ENCODE measurements at regions not wholly inside any gene's neighbourhood (a gene's known extent, or its start where the extent isn't known, plus 50 kb on each side); places are given as distances from the start of the nearest gene placed in this dataset.

DNA sequence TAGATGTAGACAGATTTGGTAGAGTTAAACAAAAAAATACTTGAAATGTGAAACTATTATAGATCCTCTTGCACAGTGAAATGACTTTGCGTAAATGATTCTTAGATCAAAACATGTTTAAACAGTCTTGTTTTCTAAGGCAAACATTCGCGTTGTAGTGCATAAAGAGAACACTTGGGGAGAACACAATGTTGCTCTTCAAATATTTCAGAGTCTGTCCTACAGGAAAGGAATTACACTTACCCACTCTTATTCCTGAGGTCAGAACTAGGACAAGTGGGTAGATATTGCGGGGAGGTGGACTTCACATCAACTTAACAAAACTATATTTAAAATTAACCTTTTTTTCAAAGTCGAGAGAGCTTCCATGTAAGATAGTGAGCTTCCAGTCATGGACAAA lies 183.5 kb upstream of the PCSK2 start:
- TF ChIP-seq, protein P1, sequence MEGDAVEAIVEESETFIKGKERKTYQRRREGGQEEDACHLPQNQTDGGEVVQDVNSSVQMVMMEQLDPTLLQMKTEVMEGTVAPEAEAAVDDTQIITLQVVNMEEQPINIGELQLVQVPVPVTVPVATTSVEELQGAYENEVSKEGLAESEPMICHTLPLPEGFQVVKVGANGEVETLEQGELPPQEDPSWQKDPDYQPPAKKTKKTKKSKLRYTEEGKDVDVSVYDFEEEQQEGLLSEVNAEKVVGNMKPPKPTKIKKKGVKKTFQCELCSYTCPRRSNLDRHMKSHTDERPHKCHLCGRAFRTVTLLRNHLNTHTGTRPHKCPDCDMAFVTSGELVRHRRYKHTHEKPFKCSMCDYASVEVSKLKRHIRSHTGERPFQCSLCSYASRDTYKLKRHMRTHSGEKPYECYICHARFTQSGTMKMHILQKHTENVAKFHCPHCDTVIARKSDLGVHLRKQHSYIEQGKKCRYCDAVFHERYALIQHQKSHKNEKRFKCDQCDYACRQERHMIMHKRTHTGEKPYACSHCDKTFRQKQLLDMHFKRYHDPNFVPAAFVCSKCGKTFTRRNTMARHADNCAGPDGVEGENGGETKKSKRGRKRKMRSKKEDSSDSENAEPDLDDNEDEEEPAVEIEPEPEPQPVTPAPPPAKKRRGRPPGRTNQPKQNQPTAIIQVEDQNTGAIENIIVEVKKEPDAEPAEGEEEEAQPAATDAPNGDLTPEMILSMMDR (IDR thresholded peaks at IDR 0.05; ENCODE audit: low read depth, low read length), result no peak
- no peak for DNase-seq (ENCODE audit: low read depth, low spot score)
- in situ Hi-C loops (cut with HindIII; ENCODE audit: low sequenced_read_pairs), result no loop called here
- no peak overlapping the region for H3K4me3 ChIP-seq (ENCODE audit: low read depth, low read length)

DNA sequence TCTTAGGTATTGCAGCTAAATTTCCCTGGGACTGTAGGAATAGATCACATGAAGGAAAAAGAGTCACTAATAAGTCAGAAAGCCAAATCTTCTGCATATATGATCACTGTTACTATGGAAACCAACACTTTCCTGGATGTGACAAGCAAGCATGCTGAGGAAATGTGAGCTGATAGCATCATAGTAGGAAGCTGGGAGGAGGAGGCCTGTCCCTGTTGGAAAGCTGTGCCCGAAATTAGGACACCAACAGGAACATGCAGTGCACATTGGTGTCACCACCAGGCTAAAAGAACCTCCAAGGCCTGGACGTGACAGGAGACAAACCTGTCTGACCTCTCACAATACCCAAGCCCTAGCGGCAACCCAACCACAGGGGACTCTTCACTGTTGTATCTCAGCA lies 181.9 kb upstream of the PCSK2 start:
- H3K4me3 ChIP-seq (ENCODE audit: low read depth, low read length), result no peak overlapping the region
- in situ Hi-C loops (cut with HindIII; ENCODE audit: low sequenced_read_pairs), result no loop called here
- TF ChIP-seq, protein P1 (IDR thresholded peaks at IDR 0.05; ENCODE audit: low read depth, low read length), result no peak
- no peak for DNase-seq (ENCODE audit: low read depth, low spot score)

DNA sequence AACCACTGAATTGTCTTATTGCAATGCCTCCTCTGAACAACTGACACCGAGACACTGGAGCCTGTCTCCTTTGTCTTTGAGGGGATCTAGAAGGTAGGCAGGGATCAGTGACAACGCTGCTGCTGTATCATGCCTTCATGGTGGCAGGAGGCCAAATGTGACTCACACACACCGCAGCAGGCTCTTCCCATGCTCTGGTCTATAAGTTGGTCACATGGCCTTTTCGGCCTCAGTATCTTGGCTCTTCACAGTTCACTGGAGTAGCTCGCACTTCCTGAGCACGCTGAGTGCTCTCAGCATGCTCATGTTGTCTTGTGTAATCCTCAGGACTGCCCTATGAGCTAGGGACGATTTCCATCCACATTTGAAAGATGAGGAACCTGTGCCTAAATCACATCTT lies 167.4 kb upstream of the PCSK2 start:
- H3K4me3 ChIP-seq (ENCODE audit: low read depth, low read length), result no peak overlapping the region
- in situ Hi-C loops (cut with HindIII; ENCODE audit: low sequenced_read_pairs), result no loop called here
- TF ChIP-seq, protein P1 (IDR thresholded peaks at IDR 0.05; ENCODE audit: low read depth, low read length), result no peak
- peak; percentile 0 for DNase-seq (ENCODE audit: low read depth, low spot score)

DNA sequence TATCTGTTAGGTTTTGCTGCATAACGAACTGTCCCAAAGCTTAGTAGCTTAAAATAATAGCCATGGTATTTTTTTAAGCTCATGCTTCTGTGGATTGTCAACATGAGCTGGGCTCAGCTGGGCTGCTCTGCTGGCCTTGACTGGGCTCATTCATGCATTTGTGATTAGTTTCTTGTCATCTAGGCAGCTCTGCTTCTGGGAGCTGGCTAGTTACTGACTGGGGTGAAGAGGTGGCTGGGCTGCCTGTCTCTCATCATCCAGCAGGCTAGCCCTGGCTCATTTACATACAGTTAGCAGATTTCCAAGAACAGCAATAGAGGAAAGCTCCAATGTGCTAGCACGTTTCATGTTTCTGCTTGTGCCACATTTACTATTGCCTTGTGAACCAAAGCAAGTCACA lies 165.1 kb upstream of the PCSK2 start:
- TF ChIP-seq, protein P1 (IDR thresholded peaks at IDR 0.05; ENCODE audit: low read depth, low read length), result no peak
- in situ Hi-C loops (cut with HindIII; ENCODE audit: low sequenced_read_pairs), result no loop called here
- no peak for DNase-seq (ENCODE audit: low read depth, low spot score)
- H3K4me3 ChIP-seq (ENCODE audit: low read depth, low read length), result no peak overlapping the region

DNA sequence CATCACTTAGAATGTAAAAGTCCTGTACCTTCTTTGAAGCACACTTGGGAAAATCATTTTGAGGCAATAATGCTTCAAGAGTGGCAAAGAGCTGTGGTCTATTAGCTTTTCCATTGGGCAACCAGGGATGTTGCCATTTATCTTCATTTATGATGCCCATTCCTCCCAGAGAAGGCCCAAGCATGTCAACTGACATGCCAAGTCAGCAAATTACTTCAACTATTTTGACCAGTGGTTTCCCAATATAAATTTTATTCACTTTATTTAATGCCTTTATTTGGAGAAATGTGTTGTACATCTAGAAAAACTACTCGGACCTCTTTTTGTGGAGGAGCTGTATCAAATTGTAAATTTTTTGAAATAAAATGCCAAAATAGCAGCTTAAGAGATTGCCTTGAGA lies 164.1 kb upstream of the PCSK2 start:
- in situ Hi-C loops (cut with HindIII; ENCODE audit: low sequenced_read_pairs), result no loop called here
- DNase-seq (ENCODE audit: low read depth, low spot score), result no peak
- TF ChIP-seq, protein P1 (IDR thresholded peaks at IDR 0.05; ENCODE audit: low read depth, low read length), result no peak

DNA sequence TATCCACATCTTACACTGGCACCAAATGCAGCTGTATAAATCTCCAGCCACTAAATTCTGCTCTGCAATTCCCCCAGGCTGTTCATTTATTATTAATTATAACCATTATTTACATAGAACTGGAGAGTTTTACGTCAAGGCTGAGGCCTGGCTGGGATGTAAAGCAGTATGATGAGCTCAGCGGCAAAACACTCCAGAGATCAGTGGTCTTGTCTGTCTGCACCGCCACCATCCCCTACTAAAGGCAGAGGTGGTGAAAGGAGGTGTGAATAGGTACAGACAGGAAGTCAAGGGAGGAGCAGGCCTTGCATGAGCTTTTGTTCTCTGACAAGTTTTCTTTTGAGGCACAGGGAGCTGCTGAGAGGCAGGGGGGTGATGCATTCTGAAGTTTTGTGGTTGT lies 159.9 kb upstream of the PCSK2 start:
- in situ Hi-C loops (cut with HindIII; ENCODE audit: low sequenced_read_pairs), result no loop called here
- H3K4me3 ChIP-seq (ENCODE audit: low read depth, low read length), result no peak overlapping the region
- no peak for DNase-seq (ENCODE audit: low read depth, low spot score)
- TF ChIP-seq, protein P1 (IDR thresholded peaks at IDR 0.05; ENCODE audit: low read depth, low read length), result no peak

More for the DNA sequence above, 164.1 kb upstream of the PCSK2 start:
- H3K4me3 ChIP-seq (ENCODE audit: low read depth, low read length), result no peak overlapping the region
